GM12878 (cell line): ENCODE measurements at regions not wholly inside any gene's neighbourhood (a gene's known extent, or its start where the extent isn't known, plus 50 kb on each side); places are given as distances from the start of the nearest gene placed in this dataset.

ENCODE experiments used
- ATAC-seq: fragments of 200-7000 bp; cut with Tn5 transposase; 3 replicates; pipeline ENCODE4 v1.9.1; 2020; ENCODE audit warnings: mild to moderate bottlenecking, moderate library complexity
- BruUV-seq: library from RNA; stranded (reverse); fragments of 400-500 nt; replicated peaks from 2 replicates; lab custom pipeline; 2021; lab: Mats Ljungman, UMichigan
- CTCF ChIA-PET: fragments of 300-600 bp; sonication (Branson Sonifier 250); formaldehyde crosslinking; extraction: SDS; loops from one replicate; lab custom pipeline; 2021; ENCODE audit warnings: inconsistent platforms; lab: Yijun Ruan, JAX
- POLR2A ChIA-PET: fragments of 350-600 bp; formaldehyde crosslinking; extraction: SDS; loops from one replicate; lab custom pipeline; 2021; ENCODE audit warnings: inconsistent platforms; lab: Charles Lee
- RAD21 ChIA-PET: fragments of 300-600 bp; sonication (Branson Sonifier 250); formaldehyde crosslinking; loops from one replicate; lab custom pipeline; 2023; ENCODE audit warnings: antibody characterized with exemption; ENCODE audit not compliant: unreplicated experiment; lab: Charles Lee
- SMC1A ChIA-PET: fragments of 300-600 bp; sonication (Branson Sonifier 250); formaldehyde crosslinking; loops from one replicate; lab custom pipeline; 2023; ENCODE audit not compliant: unreplicated experiment, uncharacterized antibody; lab: Charles Lee
- DNase-seq: peaks from one replicate; pipeline ENCODE4 v3.0.0-alpha.2; 2011; ENCODE audit warnings: low read depth, low spot score
- FAIRE-seq: peaks from 3 replicates; lab custom pipeline; 2011; peaks lifted over from hg19 to GRCh38; lab: Jason Lieb, UNC
- H2AFZ ChIP-seq: 2 replicates; pipeline ENCODE4 v1.6.0; 2011; ENCODE audit warnings: low read depth, low read length, control low read depth; ENCODE audit not compliant: control insufficient read depth
- H3K27ac ChIP-seq: 2 replicates; pipeline ENCODE4 v1.5.1; 2011; ENCODE audit warnings: control low read depth; ENCODE audit not compliant: control insufficient read depth, insufficient read depth
- H3K27me3 ChIP-seq, 2 experiments: replicated peaks in 1 of 2; 2 replicates each; pipeline versions ENCODE4 v1.6.0 to v1.6.1; 2011; ENCODE audit warnings: low read length in 1 of 2; ENCODE audit not compliant: control insufficient read depth in 2 of 2, insufficient read depth in 2 of 2
- H3K36me3 ChIP-seq, 2 experiments: 2 replicates each; pipeline ENCODE4 v1.5.1; 2011; ENCODE audit warnings: low read length in 1 of 2; ENCODE audit not compliant: control insufficient read depth in 2 of 2, insufficient read depth in 2 of 2
- H3K4me1 ChIP-seq: 2 replicates; pipeline ENCODE4 v1.6.1; 2011; ENCODE audit warnings: mild to moderate bottlenecking, low read length, moderate library complexity, mixed read lengths; ENCODE audit not compliant: control insufficient read depth, insufficient read depth
- H3K4me2 ChIP-seq: 2 replicates; pipeline ENCODE4 v1.6.0; 2011; ENCODE audit warnings: control low read depth; ENCODE audit not compliant: control insufficient read depth, insufficient read depth
- H3K4me3 ChIP-seq: fragments of 200-600 bp; sonication (generic); 2 replicates; pipeline ENCODE4 v1.5.1; 2016
- H3K79me2 ChIP-seq: 2 replicates; pipeline ENCODE4 v1.6.0; 2011; ENCODE audit warnings: low read length; ENCODE audit not compliant: control insufficient read depth, insufficient read depth
- H3K9ac ChIP-seq: 2 replicates; pipeline ENCODE4 v1.8.0; 2011; ENCODE audit warnings: low read length, control low read depth, mixed read lengths; ENCODE audit not compliant: control insufficient read depth, insufficient read depth
- H3K9me3 ChIP-seq: replicated peaks from 3 replicates; pipeline ENCODE4 v1.5.1; 2011; ENCODE audit warnings: mild to moderate bottlenecking, low read length; ENCODE audit not compliant: control insufficient read depth, insufficient read depth
- H4K20me1 ChIP-seq: 2 replicates; pipeline ENCODE4 v1.6.0; 2011; ENCODE audit not compliant: control insufficient read depth, insufficient read depth
- BRCA1 ChIP-seq: IDR thresholded peaks from 2 replicates; pipeline ENCODE4 v1.6.1; 2011; ENCODE audit warnings: low read depth, low read length, improper control_type of control experiment
- CBFB ChIP-seq: IDR thresholded peaks from 2 replicates; pipeline ENCODE4 v1.6.1; 2016; ENCODE audit warnings: antibody characterized with exemption, low read depth
- DPF2 ChIP-seq: fragments of 450-650 bp; IDR thresholded peaks from 2 replicates; pipeline ENCODE4 v1.6.1; 2017; ENCODE audit warnings: mild to moderate bottlenecking
- IRF3 ChIP-seq: fragments of 450-650 bp; IDR thresholded peaks from 2 replicates; pipeline ENCODE4 v1.6.1; 2014; ENCODE audit warnings: mild to moderate bottlenecking
- KDM1A ChIP-seq: fragments of 200-600 bp; sonication (generic); IDR thresholded peaks from 2 replicates; pipeline ENCODE4 v1.6.1; 2016; ENCODE audit warnings: borderline replicate concordance
- MTA3 ChIP-seq: IDR thresholded peaks from 2 replicates; pipeline ENCODE4 v1.6.1; 2012; ENCODE audit warnings: low read length, inconsistent platforms, borderline replicate concordance
- REST ChIP-seq: IDR thresholded peaks from 2 replicates; pipeline ENCODE4 v1.6.1; 2012; ENCODE audit warnings: mild to moderate bottlenecking, low read depth, low read length
- SMAD5 ChIP-seq: IDR thresholded peaks from 2 replicates; pipeline ENCODE4 v1.6.1; 2016; ENCODE audit warnings: antibody characterized with exemption, low read depth
- SRF ChIP-seq, 2 experiments: IDR thresholded peaks; 2 replicates each; pipeline ENCODE4 v1.6.1; 2011; ENCODE audit warnings: low read depth in 2 of 2, low read length in 2 of 2, mild to moderate bottlenecking in 1 of 2, moderate library complexity in 1 of 2
- STAT1 ChIP-seq: fragments of 450-650 bp; conservative IDR thresholded peaks from 2 replicates; pipeline ENCODE4 v1.6.1; 2014; ENCODE audit warnings: antibody characterized with exemption, mild to moderate bottlenecking
- TBL1XR1 ChIP-seq: IDR thresholded peaks from 2 replicates; pipeline ENCODE4 v1.6.1; 2012; ENCODE audit warnings: low read depth, low read length, improper control_type of control experiment
- ZBTB4 ChIP-seq: fragments of 450-650 bp; formaldehyde crosslinking; IDR thresholded peaks from 2 replicates; pipeline ENCODE4 v1.4.0; 2022; ENCODE audit warnings: mild to moderate bottlenecking, moderate library complexity
- ZNF592 ChIP-seq: fragments of 450-650 bp; IDR thresholded peaks from 2 replicates; pipeline ENCODE4 v1.6.1; 2017; ENCODE audit warnings: mild to moderate bottlenecking, moderate library complexity
- WGBS: methylation state at CpG from one replicate; pipeline ENCODE4 v1.1.6; 2016; ENCODE audit warnings: low lambda C conversion rate; ENCODE audit not compliant: insufficient replicate concordance, insufficient coverage; ENCODE audit errors: missing lambda C conversion rate; 5-methylcytosine and 5-hydroxymethylcytosine counted together
- in situ Hi-C: fragments of 300-500 bp; cut with MboI; formaldehyde crosslinking; loops from 9 replicates; pipeline ENCODE4 v1.14.3; 2018; ENCODE audit warnings: mixed read lengths
- intact Hi-C: fragments of 100-400 bp; cut with micrococcal nuclease; formaldehyde crosslinking; loops from one replicate; pipeline ENCODE4 v1.14.2; 2022; ENCODE audit not compliant: unreplicated experiment

- no peaks in the 10 kb centered on the region for H3K4me1 ChIP-seq
- no TSS peak for BruUV-seq
- H3K36me3 ChIP-seq: no peaks in the 10 kb centered on the region
- H3K27me3 ChIP-seq: no peaks in the 10 kb centered on the region
- H4K20me1 ChIP-seq: no peaks in the 10 kb centered on the region
- ChIA-PET CTCF (no interaction called here), POLR2A (no interaction called here), SMC1A (no interaction called here), RAD21 (no interaction called here)
- FAIRE-seq: no peak
- DNase-seq: no peak
- 0% methylated on average over 2 of the region's 2 CpGs for WGBS
- no peak overlapping the region for H3K4me3 ChIP-seq
- intact Hi-C loops: no loop called here
- no peak overlapping the region for H3K27ac ChIP-seq
- ATAC-seq: no peak
- no peak overlapping the region for H2AFZ ChIP-seq
- no peaks in the 10 kb centered on the region; the same call in 2 of the 3 replicates for H3K9me3 ChIP-seq
- H3K79me2 ChIP-seq: no peaks in the 10 kb centered on the region
- no peak overlapping the region for H3K9ac ChIP-seq
- H3K4me2 ChIP-seq: no peak overlapping the region
- in situ Hi-C loops: no loop called here
- TF ChIP-seq DPF2 (no peak), SRF (IDR thresholded peaks at IDR 0.05; ENCODE audit: low read depth in 2 of 2, low read length in 2 of 2) (no peak), TBL1XR1 (no peak), KDM1A (no peak), REST (no peak), SMAD5 (no peak), MTA3 (no peak), BRCA1 (no peak), ZBTB4 (CRISPR knock-in tag) (no peak), STAT1 (no peak), CBFB (no peak), IRF3 (no peak), ZNF592 (no peak)
- TF ChIP-seq, all 136 proteins: peak for 0
Measured at GRCh38 chr22:34000879-34001526, 80.7 kb upstream of the LARGE1 start.
